Stimulated activated CD8-positive, alpha-beta memory T cell treated with anti-CD3 and anti-CD28 coated beads, Interleukin-7, amount 100 ng/mL, for 1 hour (primary cell): ENCODE measurements at regions not wholly inside any gene's neighbourhood (a gene's known extent, or its start where the extent isn't known, plus 50 kb on each side); places are given as distances from the start of the nearest gene placed in this dataset.

Experiments used
- DNase-seq, 2 donors: peaks; one replicate each; pipeline ENCODE4 v3.0.0-alpha.2; 2020; ENCODE audit warnings: low read depth in 2 of 2

- no peak for DNase-seq
Observed at GRCh38 chrX:39542316-39542715, 555.4 kb downstream of the BCOR start.

- no peak for DNase-seq
Observed at GRCh38 chrX:39550795-39551361, 546.9 kb downstream of the BCOR start.

- no peak for DNase-seq
Observed at GRCh38 chrX:39551762-39552161, 546.0 kb downstream of the BCOR start.

- no peak for DNase-seq
Observed at GRCh38 chrX:39555431-39555830, 542.3 kb downstream of the BCOR start.

- no peak for DNase-seq
Observed at GRCh38 chrX:39556056-39556455, 541.7 kb downstream of the BCOR start.

GRCh38 chrX:39559229-39559628, 538.5 kb downstream of the BCOR start:
- DNase-seq: no peak

- DNase-seq: no peak
Observed at GRCh38 chrX:39560271-39560670, 537.5 kb downstream of the BCOR start.

GRCh38 chrX:39563178-39563577, 534.6 kb downstream of the BCOR start:
- no peak for DNase-seq

- no peak for DNase-seq
Observed at GRCh38 chrX:39564751-39565150, 533.0 kb downstream of the BCOR start.

GRCh38 chrX:39574178-39574577, 523.6 kb downstream of the BCOR start:
- DNase-seq: no peak

GRCh38 chrX:39576041-39576872, 521.5 kb downstream of the BCOR start:
- DNase-seq: no peak

- no peak for DNase-seq
Observed at GRCh38 chrX:39577206-39577984, 520.4 kb downstream of the BCOR start.

- peak in 1 of 2 donors; percentile 1 for DNase-seq
Observed at GRCh38 chrX:39577985-39578869, 519.5 kb downstream of the BCOR start.

GRCh38 chrX:39580043-39580442, 517.7 kb downstream of the BCOR start:
- no peak for DNase-seq

GRCh38 chrX:39581411-39581810, 516.3 kb downstream of the BCOR start:
- no peak for DNase-seq

- no peak for DNase-seq
Observed at GRCh38 chrX:39582091-39582490, 515.7 kb downstream of the BCOR start.

- no peak for DNase-seq
Observed at GRCh38 chrX:39582976-39583375, 514.8 kb downstream of the BCOR start.

GRCh38 chrX:39585808-39586207, 511.9 kb downstream of the BCOR start:
- DNase-seq: no peak

GRCh38 chrX:39586359-39586758, 511.4 kb downstream of the BCOR start:
- no peak for DNase-seq

- DNase-seq: no peak
Observed at GRCh38 chrX:39591099-39591498, 506.7 kb downstream of the BCOR start.

- DNase-seq: no peak
Observed at GRCh38 chrX:39592776-39593175, 505.0 kb downstream of the BCOR start.

- no peak for DNase-seq
Observed at GRCh38 chrX:39595977-39596376, 501.8 kb downstream of the BCOR start.
